ENCODE measurements at regions not wholly inside any gene's neighbourhood (a gene's known extent, or its start where the extent isn't known, plus 50 kb on each side); places are given as distances from the start of the nearest gene placed in this dataset.

DNA sequence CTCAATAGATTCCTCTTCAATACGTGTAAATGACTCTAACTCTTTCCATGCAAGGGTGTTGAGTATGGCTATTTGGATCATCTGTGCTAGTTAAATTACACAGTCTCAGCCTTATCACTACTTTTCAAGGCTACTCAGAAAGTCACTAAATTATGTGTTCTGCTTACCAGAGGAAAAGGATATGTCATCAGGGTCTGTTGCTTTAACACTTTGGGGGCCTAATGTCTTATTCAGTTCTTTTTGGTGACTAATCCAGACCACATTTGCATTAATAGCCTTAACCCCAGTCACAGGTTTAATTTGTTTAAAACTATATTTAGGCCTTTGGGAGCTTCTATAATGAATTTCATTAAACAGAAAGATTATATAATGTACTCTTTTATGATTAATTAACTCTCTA, 649.3 kb downstream of the RPS29 start:
- TF ChIP-seq, protein P1, sequence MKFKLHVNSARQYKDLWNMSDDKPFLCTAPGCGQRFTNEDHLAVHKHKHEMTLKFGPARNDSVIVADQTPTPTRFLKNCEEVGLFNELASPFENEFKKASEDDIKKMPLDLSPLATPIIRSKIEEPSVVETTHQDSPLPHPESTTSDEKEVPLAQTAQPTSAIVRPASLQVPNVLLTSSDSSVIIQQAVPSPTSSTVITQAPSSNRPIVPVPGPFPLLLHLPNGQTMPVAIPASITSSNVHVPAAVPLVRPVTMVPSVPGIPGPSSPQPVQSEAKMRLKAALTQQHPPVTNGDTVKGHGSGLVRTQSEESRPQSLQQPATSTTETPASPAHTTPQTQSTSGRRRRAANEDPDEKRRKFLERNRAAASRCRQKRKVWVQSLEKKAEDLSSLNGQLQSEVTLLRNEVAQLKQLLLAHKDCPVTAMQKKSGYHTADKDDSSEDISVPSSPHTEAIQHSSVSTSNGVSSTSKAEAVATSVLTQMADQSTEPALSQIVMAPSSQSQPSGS (tag by site-specific recombination; IDR thresholded peaks at IDR 0.05; ENCODE audit: low read depth) = no peak
- no peak for TF ChIP-seq ZNF274 (IDR thresholded peaks at IDR 0.05; ENCODE audit: low read length)
- no peak for TF ChIP-seq ZNF274 (tag by site-specific recombination; IDR thresholded peaks at IDR 0.05; ENCODE audit: borderline replicate concordance)
- TF ChIP-seq, protein P2, sequence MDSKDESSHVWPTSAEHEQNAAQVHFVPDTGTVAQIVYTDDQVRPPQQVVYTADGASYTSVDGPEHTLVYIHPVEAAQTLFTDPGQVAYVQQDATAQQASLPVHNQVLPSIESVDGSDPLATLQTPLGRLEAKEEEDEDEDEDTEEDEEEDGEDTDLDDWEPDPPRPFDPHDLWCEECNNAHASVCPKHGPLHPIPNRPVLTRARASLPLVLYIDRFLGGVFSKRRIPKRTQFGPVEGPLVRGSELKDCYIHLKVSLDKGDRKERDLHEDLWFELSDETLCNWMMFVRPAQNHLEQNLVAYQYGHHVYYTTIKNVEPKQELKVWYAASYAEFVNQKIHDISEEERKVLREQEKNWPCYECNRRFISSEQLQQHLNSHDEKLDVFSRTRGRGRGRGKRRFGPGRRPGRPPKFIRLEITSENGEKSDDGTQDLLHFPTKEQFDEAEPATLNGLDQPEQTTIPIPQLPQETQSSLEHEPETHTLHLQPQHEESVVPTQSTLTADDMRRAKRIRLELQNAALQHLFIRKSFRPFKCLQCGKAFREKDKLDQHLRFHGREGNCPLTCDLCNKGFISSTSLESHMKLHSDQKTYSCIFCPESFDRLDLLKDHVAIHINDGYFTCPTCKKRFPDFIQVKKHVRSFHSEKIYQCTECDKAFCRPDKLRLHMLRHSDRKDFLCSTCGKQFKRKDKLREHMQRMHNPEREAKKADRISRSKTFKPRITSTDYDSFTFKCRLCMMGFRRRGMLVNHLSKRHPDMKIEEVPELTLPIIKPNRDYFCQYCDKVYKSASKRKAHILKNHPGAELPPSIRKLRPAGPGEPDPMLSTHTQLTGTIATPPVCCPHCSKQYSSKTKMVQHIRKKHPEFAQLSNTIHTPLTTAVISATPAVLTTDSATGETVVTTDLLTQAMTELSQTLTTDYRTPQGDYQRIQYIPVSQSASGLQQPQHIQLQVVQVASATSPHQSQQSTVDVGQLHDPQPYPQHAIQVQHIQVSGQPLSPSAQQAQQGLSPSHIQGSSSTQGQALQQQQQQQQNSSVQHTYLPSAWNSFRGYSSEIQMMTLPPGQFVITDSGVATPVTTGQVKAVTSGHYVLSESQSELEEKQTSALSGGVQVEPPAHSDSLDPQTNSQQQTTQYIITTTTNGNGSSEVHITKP (tag by site-specific recombination; IDR thresholded peaks at IDR 0.05) = no peak
- no peak for TF ChIP-seq GLIS1 (tag by site-specific recombination; IDR thresholded peaks at IDR 0.05)
- no peak for TF ChIP-seq KLF1 (tag by site-specific recombination; IDR thresholded peaks at IDR 0.05)
- TF ChIP-seq, protein P3, sequence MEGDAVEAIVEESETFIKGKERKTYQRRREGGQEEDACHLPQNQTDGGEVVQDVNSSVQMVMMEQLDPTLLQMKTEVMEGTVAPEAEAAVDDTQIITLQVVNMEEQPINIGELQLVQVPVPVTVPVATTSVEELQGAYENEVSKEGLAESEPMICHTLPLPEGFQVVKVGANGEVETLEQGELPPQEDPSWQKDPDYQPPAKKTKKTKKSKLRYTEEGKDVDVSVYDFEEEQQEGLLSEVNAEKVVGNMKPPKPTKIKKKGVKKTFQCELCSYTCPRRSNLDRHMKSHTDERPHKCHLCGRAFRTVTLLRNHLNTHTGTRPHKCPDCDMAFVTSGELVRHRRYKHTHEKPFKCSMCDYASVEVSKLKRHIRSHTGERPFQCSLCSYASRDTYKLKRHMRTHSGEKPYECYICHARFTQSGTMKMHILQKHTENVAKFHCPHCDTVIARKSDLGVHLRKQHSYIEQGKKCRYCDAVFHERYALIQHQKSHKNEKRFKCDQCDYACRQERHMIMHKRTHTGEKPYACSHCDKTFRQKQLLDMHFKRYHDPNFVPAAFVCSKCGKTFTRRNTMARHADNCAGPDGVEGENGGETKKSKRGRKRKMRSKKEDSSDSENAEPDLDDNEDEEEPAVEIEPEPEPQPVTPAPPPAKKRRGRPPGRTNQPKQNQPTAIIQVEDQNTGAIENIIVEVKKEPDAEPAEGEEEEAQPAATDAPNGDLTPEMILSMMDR (tag by site-specific recombination; IDR thresholded peaks at IDR 0.05) = no peak
- no peak for TF ChIP-seq YY1 (tag by site-specific recombination; IDR thresholded peaks at IDR 0.05)
- TF ChIP-seq, protein P4, sequence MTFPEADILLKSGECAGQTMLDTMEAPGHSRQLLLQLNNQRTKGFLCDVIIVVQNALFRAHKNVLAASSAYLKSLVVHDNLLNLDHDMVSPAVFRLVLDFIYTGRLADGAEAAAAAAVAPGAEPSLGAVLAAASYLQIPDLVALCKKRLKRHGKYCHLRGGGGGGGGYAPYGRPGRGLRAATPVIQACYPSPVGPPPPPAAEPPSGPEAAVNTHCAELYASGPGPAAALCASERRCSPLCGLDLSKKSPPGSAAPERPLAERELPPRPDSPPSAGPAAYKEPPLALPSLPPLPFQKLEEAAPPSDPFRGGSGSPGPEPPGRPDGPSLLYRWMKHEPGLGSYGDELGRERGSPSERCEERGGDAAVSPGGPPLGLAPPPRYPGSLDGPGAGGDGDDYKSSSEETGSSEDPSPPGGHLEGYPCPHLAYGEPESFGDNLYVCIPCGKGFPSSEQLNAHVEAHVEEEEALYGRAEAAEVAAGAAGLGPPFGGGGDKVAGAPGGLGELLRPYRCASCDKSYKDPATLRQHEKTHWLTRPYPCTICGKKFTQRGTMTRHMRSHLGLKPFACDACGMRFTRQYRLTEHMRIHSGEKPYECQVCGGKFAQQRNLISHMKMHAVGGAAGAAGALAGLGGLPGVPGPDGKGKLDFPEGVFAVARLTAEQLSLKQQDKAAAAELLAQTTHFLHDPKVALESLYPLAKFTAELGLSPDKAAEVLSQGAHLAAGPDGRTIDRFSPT (tag by site-specific recombination; IDR thresholded peaks at IDR 0.05) = no peak
- TF ChIP-seq ZNF157 (tag by site-specific recombination; IDR thresholded peaks at IDR 0.05) = no peak
- TF ChIP-seq, protein P5, sequence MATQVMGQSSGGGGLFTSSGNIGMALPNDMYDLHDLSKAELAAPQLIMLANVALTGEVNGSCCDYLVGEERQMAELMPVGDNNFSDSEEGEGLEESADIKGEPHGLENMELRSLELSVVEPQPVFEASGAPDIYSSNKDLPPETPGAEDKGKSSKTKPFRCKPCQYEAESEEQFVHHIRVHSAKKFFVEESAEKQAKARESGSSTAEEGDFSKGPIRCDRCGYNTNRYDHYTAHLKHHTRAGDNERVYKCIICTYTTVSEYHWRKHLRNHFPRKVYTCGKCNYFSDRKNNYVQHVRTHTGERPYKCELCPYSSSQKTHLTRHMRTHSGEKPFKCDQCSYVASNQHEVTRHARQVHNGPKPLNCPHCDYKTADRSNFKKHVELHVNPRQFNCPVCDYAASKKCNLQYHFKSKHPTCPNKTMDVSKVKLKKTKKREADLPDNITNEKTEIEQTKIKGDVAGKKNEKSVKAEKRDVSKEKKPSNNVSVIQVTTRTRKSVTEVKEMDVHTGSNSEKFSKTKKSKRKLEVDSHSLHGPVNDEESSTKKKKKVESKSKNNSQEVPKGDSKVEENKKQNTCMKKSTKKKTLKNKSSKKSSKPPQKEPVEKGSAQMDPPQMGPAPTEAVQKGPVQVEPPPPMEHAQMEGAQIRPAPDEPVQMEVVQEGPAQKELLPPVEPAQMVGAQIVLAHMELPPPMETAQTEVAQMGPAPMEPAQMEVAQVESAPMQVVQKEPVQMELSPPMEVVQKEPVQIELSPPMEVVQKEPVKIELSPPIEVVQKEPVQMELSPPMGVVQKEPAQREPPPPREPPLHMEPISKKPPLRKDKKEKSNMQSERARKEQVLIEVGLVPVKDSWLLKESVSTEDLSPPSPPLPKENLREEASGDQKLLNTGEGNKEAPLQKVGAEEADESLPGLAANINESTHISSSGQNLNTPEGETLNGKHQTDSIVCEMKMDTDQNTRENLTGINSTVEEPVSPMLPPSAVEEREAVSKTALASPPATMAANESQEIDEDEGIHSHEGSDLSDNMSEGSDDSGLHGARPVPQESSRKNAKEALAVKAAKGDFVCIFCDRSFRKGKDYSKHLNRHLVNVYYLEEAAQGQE (tag by site-specific recombination; IDR thresholded peaks at IDR 0.05) = no peak
- no peak for TF ChIP-seq ZNF785 (tag by site-specific recombination; IDR thresholded peaks at IDR 0.05)
- TF ChIP-seq, protein P6, sequence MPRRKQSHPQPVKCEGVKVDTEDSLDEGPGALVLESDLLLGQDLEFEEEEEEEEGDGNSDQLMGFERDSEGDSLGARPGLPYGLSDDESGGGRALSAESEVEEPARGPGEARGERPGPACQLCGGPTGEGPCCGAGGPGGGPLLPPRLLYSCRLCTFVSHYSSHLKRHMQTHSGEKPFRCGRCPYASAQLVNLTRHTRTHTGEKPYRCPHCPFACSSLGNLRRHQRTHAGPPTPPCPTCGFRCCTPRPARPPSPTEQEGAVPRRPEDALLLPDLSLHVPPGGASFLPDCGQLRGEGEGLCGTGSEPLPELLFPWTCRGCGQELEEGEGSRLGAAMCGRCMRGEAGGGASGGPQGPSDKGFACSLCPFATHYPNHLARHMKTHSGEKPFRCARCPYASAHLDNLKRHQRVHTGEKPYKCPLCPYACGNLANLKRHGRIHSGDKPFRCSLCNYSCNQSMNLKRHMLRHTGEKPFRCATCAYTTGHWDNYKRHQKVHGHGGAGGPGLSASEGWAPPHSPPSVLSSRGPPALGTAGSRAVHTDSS (tag by site-specific recombination; IDR thresholded peaks at IDR 0.05) = no peak
